GM19023 (cell line): ENCODE measurements at regions not wholly inside any gene's neighbourhood (a gene's known extent, or its start where the extent isn't known, plus 50 kb on each side); places are given as distances from the start of the nearest gene placed in this dataset.

ENCODE experiments used
- ATAC-seq: cut with Tn5 transposase; IDR thresholded peaks from one replicate; pipeline ENCODE4 v1.9.1; 2021; ENCODE audit warnings: mild to moderate bottlenecking, moderate library complexity; ENCODE audit not compliant: unreplicated experiment

GRCh38 chr20:23153696-23154341 is 67.7 kb upstream of the CD93 start:
- no peak for ATAC-seq

GRCh38 chr20:23152902-23153301 is 66.8 kb upstream of the CD93 start:
- ATAC-seq, result no peak

GRCh38 chr20:23152308-23152892 is 66.3 kb upstream of the CD93 start:
- no peak for ATAC-seq

- ATAC-seq, result no peak
Measured at GRCh38 chr20:23151885-23152284, 65.8 kb upstream of the CD93 start.

- ATAC-seq, result no peak
Measured at GRCh38 chr20:23151008-23151703, 65.0 kb upstream of the CD93 start.

GRCh38 chr20:23150304-23151007 is 64.3 kb upstream of the CD93 start:
- ATAC-seq, result no peak

- ATAC-seq, result no peak
Measured at GRCh38 chr20:23149623-23150279, 63.6 kb upstream of the CD93 start.

- ATAC-seq, result no peak
Measured at GRCh38 chr20:23148731-23149570, 62.8 kb upstream of the CD93 start.

GRCh38 chr20:23147964-23148730 is 62.0 kb upstream of the CD93 start:
- peak; percentile 52 for ATAC-seq

- no peak for ATAC-seq
Measured at GRCh38 chr20:23147647-23147963, 61.5 kb upstream of the CD93 start.

GRCh38 chr20:23146857-23147637 is 60.9 kb upstream of the CD93 start:
- no peak for ATAC-seq

GRCh38 chr20:23146181-23146580 is 60.1 kb upstream of the CD93 start:
- no peak for ATAC-seq

- no peak for ATAC-seq
Measured at GRCh38 chr20:23145281-23145700, 59.2 kb upstream of the CD93 start.

- ATAC-seq, result no peak
Measured at GRCh38 chr20:23144856-23145255, 58.7 kb upstream of the CD93 start.

GRCh38 chr20:23143986-23144690 is 58.0 kb upstream of the CD93 start:
- no peak for ATAC-seq

GRCh38 chr20:23143098-23143497 is 57.0 kb upstream of the CD93 start:
- ATAC-seq, result no peak

GRCh38 chr20:23142162-23143050 is 56.3 kb upstream of the CD93 start:
- ATAC-seq, result peak; percentile 69
